ENCODE measurements at regions not wholly inside any gene's neighbourhood (a gene's known extent, or its start where the extent isn't known, plus 50 kb on each side); places are given as distances from the start of the nearest gene placed in this dataset.
"Not testable (repeated sequence)": the region's sequence is repeated elsewhere in the genome, so short reads cannot be mapped to it uniquely, and the experiment has no call there.

DNA sequence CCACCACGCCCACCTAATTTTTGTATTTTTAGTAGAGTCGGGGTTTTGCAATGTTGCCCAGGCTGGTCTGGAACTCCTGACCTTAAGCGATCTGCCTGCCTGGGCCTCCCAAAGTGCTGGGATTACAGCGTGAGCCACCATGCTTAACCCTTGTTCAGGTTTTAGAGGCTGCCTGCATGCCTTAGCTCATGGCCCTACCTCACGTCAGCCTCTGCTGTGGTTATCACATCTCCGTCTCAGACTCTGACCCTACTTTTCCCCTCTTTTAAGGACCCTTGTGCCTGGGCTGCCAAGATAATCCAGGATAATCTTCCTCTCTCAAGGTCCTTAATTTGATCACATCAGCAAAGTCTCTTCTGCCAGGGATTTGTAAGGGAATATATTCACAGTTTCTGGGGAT is 98.2 kb upstream of the PMAIP1 start:
- no peak for DNase-seq
- no peak for ATAC-seq
- Histone ChIP-seq H3K27ac (no peak overlapping the region), H3K36me3 (replicated peaks in 1 of 2; ENCODE audit: insufficient read depth in 1 of 2, low read depth in 2 of 2) (no peaks in the 10 kb centered on the region), H3K9me3 (no peaks in the 10 kb centered on the region), H3K4me1 (no peaks in the 10 kb centered on the region), H3K27me3 (no peaks in the 10 kb centered on the region), H3K4me3 (no peak overlapping the region)
- WGBS, 2 donors: 87 to 93% methylated on average over 6 of the region's 6 CpGs
- TF ChIP-seq POLR2A (IDR thresholded peaks at IDR 0.05): no peak
- intact Hi-C loops (cut with DNase I): no loop called here

DNA sequence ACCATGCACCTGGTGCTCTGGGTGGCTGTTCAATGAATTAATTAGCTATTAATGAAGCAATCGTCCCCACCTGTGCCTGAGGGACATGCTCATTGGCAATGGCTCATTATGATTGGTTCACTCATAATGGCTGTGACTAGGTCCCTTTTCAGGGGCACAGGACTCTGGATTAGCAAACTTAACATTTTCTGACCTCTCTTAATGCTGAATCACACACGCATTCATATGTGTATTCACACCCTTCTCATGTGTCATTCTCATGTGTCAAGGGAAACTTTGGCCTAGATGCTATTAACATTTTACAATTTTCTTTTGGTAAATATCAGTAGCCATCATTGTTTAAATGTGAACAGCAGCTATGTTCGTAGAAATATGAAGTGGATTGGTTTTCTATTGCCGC is 98.9 kb upstream of the PMAIP1 start:
- no peak for ATAC-seq
- intact Hi-C loops (cut with DNase I): no loop called here
- 63 to 71% methylated on average over 4 of the region's 4 CpGs for WGBS, 2 donors

DNA sequence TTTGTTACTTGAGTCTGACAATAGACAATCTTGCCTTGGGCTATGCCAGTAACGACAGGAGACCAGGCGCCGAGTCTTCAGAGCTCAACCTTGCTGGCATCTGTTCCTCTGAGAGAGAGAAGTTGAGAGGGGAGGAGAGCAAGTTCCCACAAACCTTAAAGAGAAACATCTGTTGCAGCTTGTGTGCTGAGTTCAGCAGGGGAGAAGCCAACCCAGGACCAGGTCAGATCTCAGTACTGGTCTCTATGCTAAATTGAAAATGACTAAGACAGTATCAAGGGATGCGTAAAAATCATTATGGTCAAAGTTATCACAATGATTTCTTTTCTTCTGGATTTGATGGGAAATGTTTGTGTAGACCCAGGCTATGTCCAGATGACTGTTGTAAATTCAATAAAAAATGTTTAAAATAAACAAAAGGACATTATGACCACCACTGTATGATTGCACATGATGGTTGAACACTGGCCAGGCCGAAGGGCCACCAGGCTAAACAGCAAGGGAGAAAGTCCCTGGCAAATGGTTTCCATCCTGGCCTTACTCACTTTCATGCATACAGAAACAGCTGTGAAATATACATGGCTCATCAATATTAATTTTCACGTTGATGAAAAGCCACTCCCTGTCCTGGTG is 100.3 kb upstream of the PMAIP1 start:
- Histone ChIP-seq H3K4me1 (no peaks in the 10 kb centered on the region), H3K9me3 (no peaks in the 10 kb centered on the region), H3K36me3 (replicated peaks in 1 of 2; ENCODE audit: insufficient read depth in 1 of 2, low read depth in 2 of 2) (no peaks in the 10 kb centered on the region), H3K27me3 (no peaks in the 10 kb centered on the region), H3K27ac (no peak overlapping the region), H3K4me3 (no peak overlapping the region)
- TF ChIP-seq, protein P1, sequence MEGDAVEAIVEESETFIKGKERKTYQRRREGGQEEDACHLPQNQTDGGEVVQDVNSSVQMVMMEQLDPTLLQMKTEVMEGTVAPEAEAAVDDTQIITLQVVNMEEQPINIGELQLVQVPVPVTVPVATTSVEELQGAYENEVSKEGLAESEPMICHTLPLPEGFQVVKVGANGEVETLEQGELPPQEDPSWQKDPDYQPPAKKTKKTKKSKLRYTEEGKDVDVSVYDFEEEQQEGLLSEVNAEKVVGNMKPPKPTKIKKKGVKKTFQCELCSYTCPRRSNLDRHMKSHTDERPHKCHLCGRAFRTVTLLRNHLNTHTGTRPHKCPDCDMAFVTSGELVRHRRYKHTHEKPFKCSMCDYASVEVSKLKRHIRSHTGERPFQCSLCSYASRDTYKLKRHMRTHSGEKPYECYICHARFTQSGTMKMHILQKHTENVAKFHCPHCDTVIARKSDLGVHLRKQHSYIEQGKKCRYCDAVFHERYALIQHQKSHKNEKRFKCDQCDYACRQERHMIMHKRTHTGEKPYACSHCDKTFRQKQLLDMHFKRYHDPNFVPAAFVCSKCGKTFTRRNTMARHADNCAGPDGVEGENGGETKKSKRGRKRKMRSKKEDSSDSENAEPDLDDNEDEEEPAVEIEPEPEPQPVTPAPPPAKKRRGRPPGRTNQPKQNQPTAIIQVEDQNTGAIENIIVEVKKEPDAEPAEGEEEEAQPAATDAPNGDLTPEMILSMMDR (IDR thresholded peaks at IDR 0.05): no peak
- TF ChIP-seq POLR2A (IDR thresholded peaks at IDR 0.05): no peak
- intact Hi-C loops (cut with DNase I): no loop called here
- DNase-seq (no peak), ATAC-seq (no peak)
- 67 to 70% methylated on average over 6 of the region's 6 CpGs for WGBS, 2 donors

More for the DNA sequence above, 98.9 kb upstream of the PMAIP1 start:
- no peak for DNase-seq
- no peak overlapping the region for H3K4me3 ChIP-seq
- no peaks in the 10 kb centered on the region for H3K36me3 ChIP-seq (replicated peaks in 1 of 2; ENCODE audit: insufficient read depth in 1 of 2, low read depth in 2 of 2)
- no peaks in the 10 kb centered on the region for H3K4me1 ChIP-seq
- TF ChIP-seq POLR2A (IDR thresholded peaks at IDR 0.05): no peak
- TF ChIP-seq, protein P1 (IDR thresholded peaks at IDR 0.05): no peak
- no peaks in the 10 kb centered on the region for H3K9me3 ChIP-seq
- H3K27me3 ChIP-seq: no peaks in the 10 kb centered on the region
- no peak overlapping the region for H3K27ac ChIP-seq

DNA sequence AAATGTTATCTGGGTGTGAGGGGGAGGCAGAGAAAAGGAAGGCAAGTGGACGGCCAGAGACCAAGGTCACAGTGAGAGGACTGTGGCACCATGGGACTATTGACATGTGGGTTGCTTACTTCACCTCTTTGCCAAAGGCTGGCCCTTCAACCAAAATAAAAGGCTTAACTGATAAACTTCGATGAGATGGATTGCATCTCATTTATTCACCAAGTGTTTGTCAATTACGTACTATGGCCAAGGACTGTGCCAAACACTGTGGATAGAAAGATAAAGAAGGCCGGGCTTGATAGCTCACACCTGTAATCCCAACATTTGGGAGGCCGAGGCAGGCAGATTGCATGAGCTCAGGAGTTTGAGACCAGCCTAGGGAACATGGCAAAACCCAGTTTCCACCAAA is 98.7 kb upstream of the CCBE1 start:
- 36 to 40% methylated on average over 5 of the region's 5 CpGs for WGBS, 2 donors
- DNase-seq (no peak), ATAC-seq (no peak)
- no peak overlapping the region for H3K4me3 ChIP-seq
- no peaks in the 10 kb centered on the region for H3K27me3 ChIP-seq
- intact Hi-C loops (cut with DNase I): no loop called here
- H3K27ac ChIP-seq: no peak overlapping the region
- no peaks in the 10 kb centered on the region for H3K4me1 ChIP-seq
- TF ChIP-seq POLR2A (IDR thresholded peaks at IDR 0.05): no peak
- TF ChIP-seq, protein P1 (IDR thresholded peaks at IDR 0.05): no peak
- H3K9me3 ChIP-seq: no peaks in the 10 kb centered on the region
- no peaks in the 10 kb centered on the region for H3K36me3 ChIP-seq (replicated peaks in 1 of 2; ENCODE audit: insufficient read depth in 1 of 2, low read depth in 2 of 2)

DNA sequence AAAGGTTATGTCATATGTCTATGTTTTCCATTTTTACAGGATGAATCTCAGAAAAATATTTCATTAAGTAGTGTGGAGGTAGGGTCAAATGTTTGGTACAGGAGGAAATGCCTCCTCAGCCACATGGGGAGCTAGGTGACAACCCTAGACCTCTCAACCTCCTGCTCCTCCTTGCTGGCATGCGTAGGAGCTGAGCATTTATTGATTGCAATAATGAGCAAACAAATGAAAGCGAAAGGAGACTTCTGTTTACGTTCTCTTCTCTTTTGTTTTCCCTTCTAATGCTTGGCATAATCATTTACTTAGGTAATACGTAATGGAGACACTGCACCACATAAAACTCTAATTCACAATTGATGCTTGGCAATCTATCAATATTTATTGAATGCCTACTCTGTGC is 95.1 kb upstream of the CCBE1 start:
- DNase-seq (no peak), ATAC-seq (no peak)
- no peaks in the 10 kb centered on the region for H3K4me1 ChIP-seq
- H3K9me3 ChIP-seq: no peaks in the 10 kb centered on the region
- no peaks in the 10 kb centered on the region for H3K27me3 ChIP-seq
- no peak overlapping the region for H3K27ac ChIP-seq
- WGBS, 2 donors: 9 to 13% methylated on average over 4 of the region's 4 CpGs
- intact Hi-C loops (cut with DNase I): no loop called here
- TF ChIP-seq POLR2A (IDR thresholded peaks at IDR 0.05): no peak
- TF ChIP-seq, protein P1 (IDR thresholded peaks at IDR 0.05): no peak
- H3K36me3 ChIP-seq (replicated peaks in 1 of 2; ENCODE audit: insufficient read depth in 1 of 2, low read depth in 2 of 2): no peaks in the 10 kb centered on the region
- H3K4me3 ChIP-seq: no peak overlapping the region

DNA sequence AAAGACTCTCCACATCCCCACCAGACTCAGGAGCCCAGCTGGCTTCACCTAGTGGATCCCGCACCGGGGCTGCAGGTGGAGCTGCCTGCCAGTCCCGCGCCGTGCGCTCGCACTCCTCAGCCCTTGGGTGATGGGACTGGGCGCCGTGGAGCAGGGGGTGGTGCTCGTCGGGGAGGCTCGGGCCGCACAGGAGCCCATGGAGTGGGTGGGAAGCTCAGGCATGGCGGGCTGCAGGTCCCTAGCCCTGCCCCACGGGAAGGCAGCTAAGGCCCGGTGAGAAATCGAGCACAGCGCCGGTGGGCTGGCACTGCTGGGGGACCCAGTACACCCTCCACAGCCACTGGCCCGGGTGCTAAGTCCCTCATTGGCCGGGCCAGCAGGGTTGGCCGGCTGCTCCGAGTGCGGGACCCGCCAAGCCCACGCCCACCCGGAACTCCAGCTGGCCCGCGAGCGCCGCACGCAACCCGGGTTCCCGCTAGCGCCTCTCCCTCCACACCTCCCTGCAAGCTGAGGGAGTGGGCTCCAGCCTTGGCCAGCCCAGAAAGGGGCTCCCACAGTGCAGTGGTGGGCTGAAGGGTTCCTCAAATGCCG is 93.2 kb upstream of the CCBE1 start:
- H3K27ac ChIP-seq; H3K4me1 ChIP-seq; intact Hi-C loops (cut with DNase I); H3K9me3 ChIP-seq; H3K4me3 ChIP-seq; DNase-seq; ATAC-seq; H3K36me3 ChIP-seq (replicated peaks in 1 of 2; ENCODE audit: insufficient read depth in 1 of 2, low read depth in 2 of 2); H3K27me3 ChIP-seq: not testable (repeated sequence)
- 67 to 91% methylated on average over 1 to 31 of the region's 36 CpGs for WGBS, 2 donors
